Mesothelial cell of epicardium (in vitro differentiated cells): ENCODE measurements at regions not wholly inside any gene's neighbourhood (a gene's known extent, or its start where the extent isn't known, plus 50 kb on each side); places are given as distances from the start of the nearest gene placed in this dataset.

Experiments
- DNase-seq, 2 experiments: peaks; one replicate each; pipeline ENCODE4 v3.0.0; 2021; ENCODE audit warnings: low spot score in 2 of 2; ENCODE audit not compliant: unreplicated experiment in 2 of 2
- H3K27ac Mint-ChIP-seq: 2 replicates; pipeline ENCODE4 v1.8.0; 2021; ENCODE audit warnings: mixed read lengths
- H3K27me3 Mint-ChIP-seq: 2 replicates; pipeline ENCODE4 v1.8.0; 2021; ENCODE audit warnings: low read depth, mixed read lengths
- H3K36me3 Mint-ChIP-seq: 2 replicates; pipeline ENCODE4 v1.8.0; 2021; ENCODE audit warnings: mixed read lengths
- H3K4me1 Mint-ChIP-seq: 2 replicates; pipeline ENCODE4 v1.8.0; 2021; ENCODE audit warnings: mixed read lengths
- H3K4me3 Mint-ChIP-seq: 2 replicates; pipeline ENCODE4 v1.8.0; 2021; ENCODE audit warnings: mild to moderate bottlenecking, moderate library complexity, mixed read lengths
- H3K9me3 Mint-ChIP-seq: 2 replicates; pipeline ENCODE4 v1.8.0; 2021; ENCODE audit warnings: mixed read lengths
- CTCF ChIP-seq: fragments of 200-600 bp; sonication (generic); IDR thresholded peaks from one replicate; pipeline ENCODE4 v1.5.0; 2021; ENCODE audit warnings: antibody characterized with exemption; ENCODE audit not compliant: unreplicated experiment

- Mint-ChIP-seq H3K27me3 (no peaks in the 10 kb centered on the region), H3K4me1 (peaks cover 3% of the 10 kb centered on the region), H3K27ac (no peak overlapping the region)
Observed at GRCh38 chr13:97161582-97162231, 60.4 kb upstream of the MBNL2 start.

GRCh38 chr13:97165502-97166425 lies 56.4 kb upstream of the MBNL2 start:
- H3K4me3 Mint-ChIP-seq = no peak overlapping the region
- peaks cover 3% of the 10 kb centered on the region for H3K4me1 Mint-ChIP-seq
- no peaks in the 10 kb centered on the region for H3K27me3 Mint-ChIP-seq
- H3K9me3 Mint-ChIP-seq = no peaks in the 10 kb centered on the region
- no peak overlapping the region for H3K27ac Mint-ChIP-seq
- H3K36me3 Mint-ChIP-seq = no peaks in the 10 kb centered on the region
- TF ChIP-seq CTCF = no peak
- DNase-seq = no peak

More at GRCh38 chr13:97161582-97162231, 60.4 kb upstream of the MBNL2 start:
- no peak for TF ChIP-seq CTCF
- no peaks in the 10 kb centered on the region for H3K9me3 Mint-ChIP-seq
- no peak for DNase-seq
- no peaks in the 10 kb centered on the region for H3K36me3 Mint-ChIP-seq
- no peak overlapping the region for H3K4me3 Mint-ChIP-seq

- no peaks in the 10 kb centered on the region for H3K27me3 Mint-ChIP-seq
- DNase-seq = no peak
- H3K9me3 Mint-ChIP-seq = peaks cover 4% of the 10 kb centered on the region
- H3K27ac Mint-ChIP-seq = no peak overlapping the region
- H3K36me3 Mint-ChIP-seq = no peaks in the 10 kb centered on the region
- H3K4me3 Mint-ChIP-seq = no peak overlapping the region
- TF ChIP-seq CTCF = no peak
- H3K4me1 Mint-ChIP-seq = peaks cover 6% of the 10 kb centered on the region
Observed at GRCh38 chr13:97171136-97171535, 51.0 kb upstream of the MBNL2 start.
